ENCODE measurements at regions not wholly inside any gene's neighbourhood (a gene's known extent, or its start where the extent isn't known, plus 50 kb on each side); places are given as distances from the start of the nearest gene placed in this dataset.

GRCh38 chr1:38173848-38174247 lies 127.3 kb upstream of the POU3F1 start:
- H3K9me3 Mint-ChIP-seq: no peaks in the 10 kb centered on the region
- TF ChIP-seq, protein P1, sequence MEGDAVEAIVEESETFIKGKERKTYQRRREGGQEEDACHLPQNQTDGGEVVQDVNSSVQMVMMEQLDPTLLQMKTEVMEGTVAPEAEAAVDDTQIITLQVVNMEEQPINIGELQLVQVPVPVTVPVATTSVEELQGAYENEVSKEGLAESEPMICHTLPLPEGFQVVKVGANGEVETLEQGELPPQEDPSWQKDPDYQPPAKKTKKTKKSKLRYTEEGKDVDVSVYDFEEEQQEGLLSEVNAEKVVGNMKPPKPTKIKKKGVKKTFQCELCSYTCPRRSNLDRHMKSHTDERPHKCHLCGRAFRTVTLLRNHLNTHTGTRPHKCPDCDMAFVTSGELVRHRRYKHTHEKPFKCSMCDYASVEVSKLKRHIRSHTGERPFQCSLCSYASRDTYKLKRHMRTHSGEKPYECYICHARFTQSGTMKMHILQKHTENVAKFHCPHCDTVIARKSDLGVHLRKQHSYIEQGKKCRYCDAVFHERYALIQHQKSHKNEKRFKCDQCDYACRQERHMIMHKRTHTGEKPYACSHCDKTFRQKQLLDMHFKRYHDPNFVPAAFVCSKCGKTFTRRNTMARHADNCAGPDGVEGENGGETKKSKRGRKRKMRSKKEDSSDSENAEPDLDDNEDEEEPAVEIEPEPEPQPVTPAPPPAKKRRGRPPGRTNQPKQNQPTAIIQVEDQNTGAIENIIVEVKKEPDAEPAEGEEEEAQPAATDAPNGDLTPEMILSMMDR (IDR thresholded peaks at IDR 0.05): no peak
- DNase-seq (no peak), ATAC-seq (no peak)
- H3K27ac Mint-ChIP-seq: no peak overlapping the region
- ChIA-PET CTCF (no interaction called here), POLR2A (no interaction called here)
- no peaks in the 10 kb centered on the region for H3K4me1 Mint-ChIP-seq (ENCODE audit: low read depth)
- H3K4me3 Mint-ChIP-seq: no peak overlapping the region
- intact Hi-C loops (cut with micrococcal nuclease): no loop called here
- no peaks in the 10 kb centered on the region for H3K36me3 Mint-ChIP-seq (ENCODE audit: low read depth)
- H3K27me3 Mint-ChIP-seq: no peaks in the 10 kb centered on the region

- no peaks in the 10 kb centered on the region for H3K9me3 Mint-ChIP-seq
Measured at GRCh38 chr1:38173157-38173831, 126.7 kb upstream of the POU3F1 start.

DNA sequence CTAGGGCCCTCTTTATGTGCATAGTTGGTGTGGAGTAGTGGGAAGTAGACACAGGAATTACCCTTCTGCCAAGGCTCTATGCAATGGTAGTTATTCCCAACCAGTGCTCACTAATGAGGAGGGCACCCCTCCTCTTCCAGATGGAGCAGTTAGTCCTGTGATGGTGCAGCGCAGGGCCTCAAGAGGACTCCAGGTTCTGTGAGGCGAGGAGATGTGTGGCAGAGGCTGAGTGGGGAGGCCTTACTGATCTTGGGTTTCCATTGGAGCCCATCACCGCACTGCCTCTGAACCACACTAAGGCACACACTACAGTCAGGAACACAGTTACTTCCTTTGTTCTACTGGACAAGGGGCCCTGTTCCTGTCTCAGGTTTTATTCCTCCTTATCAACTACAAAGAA lies 122.5 kb upstream of the POU3F1 start:
- TF ChIP-seq, protein P1 (IDR thresholded peaks at IDR 0.05): no peak
- H3K36me3 Mint-ChIP-seq (ENCODE audit: low read depth): no peaks in the 10 kb centered on the region
- intact Hi-C loops (cut with micrococcal nuclease): no loop called here
- ChIA-PET CTCF (no interaction called here), POLR2A (no interaction called here)
- no peaks in the 10 kb centered on the region for H3K4me1 Mint-ChIP-seq (ENCODE audit: low read depth)
- peaks cover 13% of the 10 kb centered on the region for H3K27me3 Mint-ChIP-seq
- no peak overlapping the region for H3K4me3 Mint-ChIP-seq
- no peaks in the 10 kb centered on the region for H3K9me3 Mint-ChIP-seq
- H3K27ac Mint-ChIP-seq: no peak overlapping the region
- ATAC-seq (no peak), DNase-seq (no peak)

More at GRCh38 chr1:38173157-38173831, 126.7 kb upstream of the POU3F1 start:
- H3K36me3 Mint-ChIP-seq (ENCODE audit: low read depth): no peaks in the 10 kb centered on the region
- no peak for DNase-seq
- ChIA-PET CTCF (interaction anchor here (1.3 kb wide), 1 partner anchor 317 kb away, joined by 3 read pairs; no protein-coding TSS in a partner anchor), POLR2A (no interaction called here)
- no peak for ATAC-seq
- no peak overlapping the region for H3K4me3 Mint-ChIP-seq
- TF ChIP-seq, protein P1 (IDR thresholded peaks at IDR 0.05): no peak
- H3K27me3 Mint-ChIP-seq: no peaks in the 10 kb centered on the region
- intact Hi-C loops (cut with micrococcal nuclease): no loop called here
- no peaks in the 10 kb centered on the region for H3K4me1 Mint-ChIP-seq (ENCODE audit: low read depth)
- no peak overlapping the region for H3K27ac Mint-ChIP-seq

- ChIA-PET CTCF (no interaction called here), POLR2A (no interaction called here)
- Mint-ChIP-seq H3K9me3 (no peaks in the 10 kb centered on the region), H3K27me3 (peaks cover 19% of the 10 kb centered on the region), H3K4me3 (no peak overlapping the region), H3K4me1 (ENCODE audit: low read depth) (no peaks in the 10 kb centered on the region), H3K27ac (no peak overlapping the region), H3K36me3 (ENCODE audit: low read depth) (no peaks in the 10 kb centered on the region)
- intact Hi-C loops (cut with micrococcal nuclease): no loop called here
- DNase-seq: no peak
- no peak for ATAC-seq
- TF ChIP-seq, protein P1 (IDR thresholded peaks at IDR 0.05): no peak
Measured at GRCh38 chr1:38168365-38168764, 121.8 kb upstream of the POU3F1 start.

DNA sequence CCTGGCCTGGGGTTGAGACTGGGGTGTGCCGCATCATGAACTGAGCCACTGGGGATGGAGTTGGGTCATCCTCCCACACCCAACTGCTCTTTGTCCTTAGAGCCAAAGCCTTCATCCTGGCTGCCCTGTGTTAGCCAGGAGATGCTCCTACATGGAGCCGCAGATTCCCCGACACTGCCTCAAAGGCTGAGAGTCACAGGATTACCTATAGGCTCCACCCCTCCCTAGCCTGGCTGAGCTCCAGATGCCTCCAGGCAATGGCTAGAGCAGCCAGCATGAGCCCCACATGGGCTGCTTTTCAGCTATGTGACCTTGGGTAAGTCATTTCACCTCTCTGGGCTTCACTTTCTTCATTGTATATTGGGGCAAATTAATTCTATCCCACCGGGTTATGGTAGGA lies 119.9 kb upstream of the POU3F1 start:
- H3K4me3 Mint-ChIP-seq: no peak overlapping the region
- ChIA-PET CTCF (no interaction called here), POLR2A (no interaction called here)
- ATAC-seq (no peak), DNase-seq (no peak)
- no peaks in the 10 kb centered on the region for H3K4me1 Mint-ChIP-seq (ENCODE audit: low read depth)
- no peak overlapping the region for H3K27ac Mint-ChIP-seq
- TF ChIP-seq, protein P1 (IDR thresholded peaks at IDR 0.05): no peak
- no peaks in the 10 kb centered on the region for H3K36me3 Mint-ChIP-seq (ENCODE audit: low read depth)
- H3K27me3 Mint-ChIP-seq: peaks cover 22% of the 10 kb centered on the region
- intact Hi-C loops (cut with micrococcal nuclease): no loop called here
- H3K9me3 Mint-ChIP-seq: no peaks in the 10 kb centered on the region

All from activated CD8-positive, alpha-beta T cell treated with anti-CD3 and anti-CD28 coated beads for 36 hours (primary cell).